NCI-H82 treated with DMSO at 0.1 percent for 48 hours (cell line): ENCODE measurements at regions not wholly inside any gene's neighbourhood (a gene's known extent, or its start where the extent isn't known, plus 50 kb on each side); places are given as distances from the start of the nearest gene placed in this dataset.

Experiments used
- DNase-seq: peaks from one replicate; lab custom pipeline; 2025; ENCODE audit not compliant: unreplicated experiment; lab: John Stamatoyannopoulos, UW

GRCh38 chr2:145845207-145845894 is 1325.4 kb upstream of the ZEB2 start:
- DNase-seq = no peak

- DNase-seq = no peak
Observed at GRCh38 chr2:145841973-145842372, 1322.1 kb upstream of the ZEB2 start.

GRCh38 chr2:145836986-145837385 is 1317.1 kb upstream of the ZEB2 start:
- no peak for DNase-seq

DNA sequence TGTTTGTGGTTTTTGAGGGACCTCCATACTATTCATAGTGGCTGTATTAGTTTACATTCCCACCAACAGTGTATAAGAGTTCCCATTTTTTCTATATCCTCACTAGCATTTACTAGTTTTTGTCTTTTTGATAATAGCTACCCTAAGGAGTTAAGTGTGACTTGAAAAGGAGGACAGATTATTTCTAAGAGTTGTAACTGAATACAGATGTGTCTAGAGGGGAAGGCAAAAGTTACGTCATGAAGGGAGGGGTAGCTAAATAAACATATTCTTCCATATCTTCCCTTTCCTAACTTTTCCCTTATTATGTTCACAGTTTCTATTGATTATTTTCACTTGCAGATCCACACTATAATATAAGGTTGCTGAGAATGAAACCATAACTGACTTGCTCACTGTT is 1315.7 kb upstream of the ZEB2 start:
- no peak for DNase-seq

DNA sequence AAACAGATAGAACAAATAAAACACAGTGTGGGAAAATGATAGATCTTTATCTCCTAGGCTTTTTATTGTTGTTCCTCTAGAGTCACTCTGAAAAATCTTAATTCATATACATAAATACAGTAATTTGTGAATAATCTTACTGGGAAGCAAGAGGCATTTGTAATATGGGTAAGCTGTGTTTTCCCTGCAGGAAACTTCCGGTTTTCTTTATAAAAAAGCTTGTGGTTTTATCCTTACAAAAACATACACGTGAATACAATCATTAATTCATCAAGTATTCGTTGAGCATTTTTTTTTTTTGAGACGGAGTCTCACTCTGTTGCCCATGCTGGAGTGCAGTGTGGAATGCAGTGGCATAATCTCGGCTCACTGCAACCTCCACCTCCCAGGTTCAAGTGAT is 1312.8 kb upstream of the ZEB2 start:
- DNase-seq = no peak

- no peak for DNase-seq
Observed at GRCh38 chr2:145829931-145830330, 1310.0 kb upstream of the ZEB2 start.

DNA sequence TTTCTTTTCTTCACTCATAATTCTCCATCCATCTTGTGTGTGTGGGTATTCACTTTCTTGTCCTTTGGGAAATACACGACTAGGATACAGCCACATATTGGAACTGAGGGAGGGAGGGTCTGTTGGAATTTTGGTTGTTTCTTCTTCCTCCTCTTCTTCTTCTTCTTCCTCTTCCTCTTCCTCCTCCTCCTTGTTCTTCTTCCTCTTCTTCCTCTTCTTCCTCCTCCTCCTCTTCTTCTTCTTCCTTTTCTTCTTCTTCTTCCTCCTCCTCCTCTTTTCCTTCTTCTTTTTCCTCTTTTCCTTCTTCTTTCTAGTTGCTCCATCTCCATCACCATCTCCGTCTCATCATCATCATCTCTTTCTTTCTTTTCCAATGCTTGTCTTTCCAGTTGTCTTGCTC is 1307.3 kb upstream of the ZEB2 start:
- no peak for DNase-seq

DNA sequence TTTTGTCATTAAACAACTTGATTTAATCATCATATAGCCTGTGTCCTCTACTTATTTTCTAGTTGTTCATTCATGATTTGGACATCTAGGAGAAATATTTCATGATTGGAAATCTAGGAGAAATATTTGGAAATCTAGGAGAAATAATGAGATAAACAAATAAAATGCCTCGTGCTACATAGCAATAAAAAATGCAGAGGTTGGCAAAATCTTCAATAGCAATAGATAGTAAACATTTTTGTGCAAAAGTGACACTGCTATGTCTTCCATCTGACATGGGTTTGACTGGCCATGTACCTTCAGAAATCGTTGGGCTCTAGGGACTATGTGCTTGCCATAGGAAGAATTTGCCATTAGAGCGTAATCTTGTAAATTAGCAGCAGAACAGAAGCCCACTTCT is 1304.5 kb upstream of the ZEB2 start:
- no peak for DNase-seq

DNA sequence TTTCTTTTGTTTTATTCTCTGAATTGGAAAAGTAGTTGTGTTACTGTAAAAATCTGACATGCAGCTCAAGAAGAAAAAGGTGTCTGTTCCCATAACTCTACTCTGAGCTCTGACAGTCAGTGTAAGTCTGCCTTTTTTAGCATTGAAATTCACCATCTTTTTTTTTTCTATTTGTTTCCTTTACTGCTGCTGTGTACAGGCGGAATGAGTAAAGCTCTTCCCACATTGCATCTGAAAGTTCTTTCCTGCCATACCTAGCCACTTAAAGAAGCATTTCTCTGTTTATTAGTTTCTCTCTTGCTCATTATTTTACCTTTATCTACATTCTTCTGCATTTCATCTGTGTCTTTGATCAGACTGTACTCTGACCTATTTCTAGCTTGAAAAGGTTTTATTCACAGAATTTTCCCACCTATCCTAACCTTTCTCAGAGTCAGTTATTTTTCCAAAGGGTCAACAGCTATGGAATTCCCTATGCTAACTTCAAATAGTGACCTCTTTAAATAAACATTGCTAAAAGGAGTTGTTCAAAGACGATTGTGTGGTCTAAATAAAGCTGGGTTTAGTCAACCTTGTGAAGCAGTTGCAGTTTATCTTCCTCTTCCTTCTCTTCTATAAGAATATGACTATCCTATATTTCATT is 1303.1 kb upstream of the ZEB2 start:
- DNase-seq = no peak

GRCh38 chr2:145820651-145821050 is 1300.7 kb upstream of the ZEB2 start:
- no peak for DNase-seq

- DNase-seq = no peak
Observed at GRCh38 chr2:145818890-145819504, 1299.1 kb upstream of the ZEB2 start.

- no peak for DNase-seq
Observed at GRCh38 chr2:145815933-145816332, 1296.0 kb upstream of the ZEB2 start.

DNA sequence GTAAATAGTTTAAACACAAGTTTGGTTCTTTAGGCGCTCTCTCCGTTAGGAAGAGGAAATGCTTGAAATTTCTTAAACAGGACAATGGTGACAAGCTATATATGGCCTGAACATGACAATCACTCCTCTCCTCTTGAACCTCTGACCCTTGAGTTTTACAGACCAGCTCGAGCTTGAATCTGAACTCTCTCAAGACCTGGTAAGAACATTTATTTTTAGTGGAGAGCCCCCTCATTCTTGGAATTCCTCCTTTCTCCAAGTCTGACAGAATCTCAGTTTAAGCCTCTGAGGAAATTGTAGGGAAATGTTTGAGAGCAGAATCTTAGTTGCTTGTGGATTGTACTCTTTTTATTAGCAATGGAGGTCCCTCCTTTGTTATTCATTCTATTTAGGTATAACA is 1293.6 kb upstream of the ZEB2 start:
- DNase-seq = no peak

DNA sequence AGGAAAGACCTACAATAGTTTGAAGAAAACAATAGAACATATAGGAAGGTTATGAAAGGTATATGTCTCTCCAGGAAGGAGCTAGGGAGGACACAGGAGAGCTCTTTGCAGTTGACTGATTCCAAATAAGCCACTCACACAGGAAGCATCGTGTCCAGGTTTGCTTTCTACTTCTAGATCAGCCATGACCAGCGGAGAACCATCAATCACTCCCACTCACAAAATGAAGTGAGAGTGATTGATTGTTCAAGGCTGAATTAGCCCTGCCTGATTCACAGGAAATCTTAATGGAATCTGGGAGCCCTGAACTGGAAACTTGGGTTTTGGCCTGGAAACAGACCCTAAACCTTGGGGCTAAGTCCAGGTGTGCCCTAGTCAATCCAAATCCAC is 1292.2 kb upstream of the ZEB2 start:
- DNase-seq = no peak

DNA sequence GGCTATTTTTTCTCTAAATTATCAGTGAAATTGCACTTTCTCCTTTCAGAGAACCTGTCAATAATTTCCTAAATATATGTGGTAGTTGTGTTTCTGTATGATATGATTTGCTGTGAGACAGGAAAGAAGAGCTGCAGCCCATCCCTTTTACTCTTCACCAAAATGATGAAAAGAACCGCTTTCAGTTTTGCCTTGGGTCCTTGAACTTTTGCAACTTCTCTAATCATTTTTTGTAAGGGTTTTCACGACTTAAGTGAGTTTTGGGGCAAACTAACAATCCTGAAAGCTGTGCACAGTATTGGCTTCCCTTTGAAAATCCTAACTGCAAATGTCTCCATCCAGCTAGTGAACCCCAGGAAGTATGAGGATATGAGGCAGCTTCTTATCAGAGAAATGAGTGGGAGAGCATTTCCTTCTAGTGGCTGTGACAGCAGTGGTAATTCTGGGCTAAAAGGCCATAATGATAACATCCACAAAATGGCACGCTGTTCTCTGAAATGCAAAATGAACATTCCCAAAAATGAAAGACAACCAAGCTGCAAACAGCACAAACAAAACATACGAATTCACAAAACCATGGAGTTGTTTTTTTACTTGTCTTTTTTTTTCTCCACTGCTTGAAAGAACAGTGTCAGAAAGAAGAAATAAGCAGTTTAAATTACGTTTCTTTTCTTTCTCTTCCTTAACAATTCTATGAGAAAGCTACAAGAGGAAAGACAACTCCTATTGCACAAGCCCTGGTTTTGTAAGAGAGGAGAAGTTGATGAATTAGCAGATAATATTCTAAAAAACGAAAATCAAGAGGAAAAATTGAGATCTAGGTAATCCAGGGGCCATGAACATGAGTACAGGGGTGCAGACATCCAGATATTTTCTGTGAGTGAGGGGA is 1291.6 kb upstream of the ZEB2 start:
- no peak for DNase-seq

DNA sequence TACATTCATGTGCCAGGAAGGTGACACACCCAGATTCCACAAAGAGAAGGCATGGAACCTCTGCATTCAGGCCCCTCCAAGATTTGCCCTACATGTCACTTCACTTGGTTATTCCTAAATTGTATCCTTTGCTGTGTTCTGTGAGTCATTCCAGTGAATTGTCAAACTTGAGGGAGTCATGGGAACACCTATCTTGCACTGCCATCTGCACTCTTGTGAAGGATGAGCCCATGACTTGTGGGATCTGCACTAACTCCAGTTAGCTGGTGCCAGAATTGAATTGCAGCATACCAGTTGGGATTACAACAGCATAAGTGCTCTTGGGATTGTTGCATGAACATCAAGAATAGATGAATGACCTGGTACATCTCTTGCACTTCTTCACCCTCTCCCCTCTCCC is 1288.0 kb upstream of the ZEB2 start:
- no peak for DNase-seq

DNA sequence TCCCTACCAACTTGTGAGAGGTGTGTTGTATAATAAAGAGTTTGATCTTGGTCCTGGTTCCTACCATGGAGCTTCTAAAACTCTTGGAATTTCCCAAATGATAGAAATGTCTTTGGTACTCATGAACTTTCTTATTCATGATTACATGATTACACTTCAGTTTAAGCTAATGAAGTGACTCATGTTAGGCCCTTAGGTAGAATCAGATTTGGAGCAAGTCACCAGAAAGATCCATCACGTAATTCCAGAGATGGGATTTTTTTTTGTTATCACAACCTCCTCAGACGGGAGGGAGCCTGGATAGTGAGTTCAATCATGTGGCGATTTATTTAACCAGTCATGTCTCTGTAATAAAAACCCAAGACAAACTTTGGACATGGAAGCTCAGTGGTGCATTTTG is 1287.6 kb upstream of the ZEB2 start:
- DNase-seq = no peak

DNA sequence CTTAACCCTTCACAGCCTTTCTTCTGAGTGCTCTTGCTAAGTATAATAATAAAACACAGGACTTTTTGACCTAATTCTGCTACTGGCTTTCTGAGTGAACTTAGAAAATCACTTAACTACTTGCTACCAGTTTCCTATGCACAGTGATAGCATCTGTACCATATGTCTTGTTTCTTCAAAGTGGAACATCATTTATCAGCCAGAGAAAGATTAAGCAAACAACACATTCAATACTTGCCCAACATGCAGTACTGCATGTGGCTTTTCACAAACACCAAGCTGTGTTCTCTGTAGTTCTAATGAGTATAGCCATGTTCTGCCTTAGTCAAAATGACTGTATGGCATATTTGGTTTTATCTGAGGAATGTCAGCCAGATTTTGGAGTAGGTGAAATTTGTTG is 1286.6 kb upstream of the ZEB2 start:
- peak; percentile 26 for DNase-seq

DNA sequence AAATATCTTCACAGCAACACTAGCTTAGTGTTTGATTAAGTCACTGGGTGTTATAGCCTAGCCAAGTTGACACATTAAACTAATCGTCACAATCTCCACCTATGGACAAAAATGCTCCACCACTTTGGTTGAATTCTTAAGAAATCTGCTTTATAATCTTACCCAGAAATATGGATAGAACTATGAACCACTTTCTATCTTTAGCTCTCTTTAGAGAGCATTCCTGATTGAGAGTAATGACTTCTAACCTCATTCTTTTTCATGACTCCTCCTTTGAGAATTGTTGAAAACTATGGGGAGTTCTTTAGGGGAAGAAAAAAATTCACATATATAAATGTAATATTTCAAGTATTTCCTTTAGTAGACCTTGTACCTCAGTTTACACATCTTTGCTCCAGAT is 1282.2 kb upstream of the ZEB2 start:
- no peak for DNase-seq

GRCh38 chr2:145801210-145801609 is 1281.3 kb upstream of the ZEB2 start:
- DNase-seq = no peak
